ENCODE measurements at regions not wholly inside any gene's neighbourhood (a gene's known extent, or its start where the extent isn't known, plus 50 kb on each side); places are given as distances from the start of the nearest gene placed in this dataset.

DNA sequence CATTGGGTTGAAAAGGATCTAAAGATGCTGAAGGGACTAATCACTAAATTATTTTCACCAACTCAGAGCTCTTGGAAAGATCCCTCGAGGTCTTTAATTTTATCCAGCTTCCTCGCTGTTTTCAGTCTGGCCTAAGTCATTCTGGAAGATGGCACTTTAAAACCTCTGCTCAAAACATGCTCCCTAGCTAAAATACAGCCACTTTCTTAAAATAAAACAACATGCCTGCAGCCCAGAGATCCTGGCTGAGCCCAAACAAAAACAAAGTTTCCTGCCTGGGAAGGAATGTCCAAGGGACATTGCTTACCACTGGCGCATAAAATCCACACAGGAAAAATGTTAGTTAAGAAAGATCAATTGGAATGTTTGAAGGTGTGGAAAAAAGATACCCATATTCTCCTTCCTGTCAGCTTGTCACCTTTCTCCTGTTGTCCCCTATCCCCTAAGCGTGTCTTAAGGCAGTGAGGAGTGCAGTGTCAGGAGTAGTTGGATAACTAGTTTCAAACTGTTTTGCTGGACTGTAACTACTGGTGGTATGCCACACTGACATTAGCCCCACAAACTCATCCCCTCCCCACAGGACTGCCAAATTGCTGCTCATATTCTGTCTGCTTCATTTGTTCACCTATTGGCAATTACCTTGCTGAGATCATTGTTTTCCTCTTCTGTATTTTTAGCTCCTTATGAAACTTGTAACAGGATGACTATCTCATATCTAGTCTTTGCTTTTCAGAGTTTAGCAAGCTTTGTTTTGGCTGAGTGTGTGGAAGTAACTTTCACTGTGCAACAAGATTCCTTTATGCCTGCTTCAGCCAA is 108.3 kb upstream of the SESN3 start:
- no peak for DNase-seq

DNA sequence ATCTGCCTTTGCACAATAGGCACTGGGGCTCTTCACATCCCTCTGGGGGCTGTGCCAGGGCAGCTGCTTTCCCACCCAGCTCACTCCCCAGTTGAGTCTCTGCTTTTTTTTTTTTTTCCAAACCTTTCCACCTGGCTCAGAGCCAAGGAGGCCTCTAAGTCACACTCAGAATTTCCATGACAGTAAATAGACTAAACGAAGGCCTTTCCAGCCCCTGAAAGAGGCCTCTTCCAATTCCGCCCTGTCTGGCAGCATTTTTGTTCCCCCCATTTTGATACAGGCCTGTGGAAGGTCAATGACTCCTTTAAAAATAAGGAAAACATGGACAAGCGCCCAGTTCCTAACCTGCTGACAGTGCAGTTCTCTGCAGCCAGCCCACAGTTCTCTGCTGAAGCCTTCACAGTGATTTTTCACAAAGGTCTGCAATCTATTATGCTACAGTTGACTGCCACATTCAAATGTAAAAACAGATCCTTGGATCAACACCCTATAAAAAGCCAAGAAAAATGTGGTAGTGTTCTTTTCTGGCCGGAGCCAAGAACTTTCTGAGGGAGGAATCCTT is 107.5 kb upstream of the SESN3 start:
- DNase-seq: no peak

DNA sequence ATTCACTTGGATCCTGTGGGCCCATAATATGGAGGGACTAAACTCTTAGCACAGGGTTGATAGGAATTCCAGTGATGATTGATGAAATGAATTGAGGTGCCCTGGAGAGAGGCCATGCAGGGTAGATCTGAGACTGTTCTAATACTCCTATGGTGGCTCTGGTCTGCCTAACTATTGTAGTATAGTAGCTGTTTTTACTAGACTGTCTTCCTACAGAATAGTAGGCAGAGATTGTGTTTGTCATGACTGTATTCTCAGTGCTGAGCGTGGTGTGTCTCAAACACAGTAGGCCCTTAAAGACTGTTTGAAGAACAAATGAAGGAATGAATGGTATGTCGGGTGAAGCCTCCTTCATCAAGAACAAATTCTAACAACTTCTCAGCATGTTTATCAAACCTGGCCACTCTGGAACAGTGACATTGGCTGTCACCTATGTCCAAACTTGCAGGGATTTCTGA is 107.0 kb upstream of the SESN3 start:
- no peak for DNase-seq

DNA sequence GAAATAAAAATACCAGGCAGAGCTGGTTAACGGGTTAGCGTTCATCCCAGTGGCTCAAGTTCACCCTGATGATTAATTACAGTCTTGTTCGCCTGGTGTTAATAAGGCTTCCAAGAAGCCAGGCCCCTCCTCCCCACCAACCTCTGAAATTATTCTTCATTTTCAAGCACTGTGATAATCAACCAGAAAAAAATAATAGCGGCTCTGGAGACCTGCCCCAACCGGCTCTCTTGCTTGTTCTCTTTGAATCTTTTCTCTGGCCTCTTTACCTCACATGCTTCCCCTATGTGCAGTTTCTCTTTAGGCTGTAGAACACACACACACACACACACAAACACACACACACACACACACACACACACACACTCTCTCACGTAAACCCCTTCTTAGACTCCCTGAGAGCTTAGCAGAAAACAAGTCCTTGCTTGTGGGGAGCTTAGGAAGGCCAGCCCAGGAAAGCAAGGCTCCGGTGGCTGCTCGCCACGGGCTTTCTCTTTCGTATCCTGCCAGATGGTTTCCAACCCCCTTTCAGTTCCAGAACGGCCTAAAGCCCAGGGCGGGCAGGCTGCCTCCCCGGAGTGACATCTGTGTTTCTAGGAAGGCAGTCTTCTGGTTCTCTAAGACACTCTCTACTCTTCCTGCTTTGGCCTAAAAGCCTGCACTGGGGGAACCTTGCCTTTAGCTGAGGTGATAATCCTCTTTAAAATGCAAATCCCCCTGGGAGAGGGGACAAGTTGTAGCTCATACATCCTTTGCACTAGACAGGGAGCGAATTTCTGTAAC is 106.4 kb upstream of the SESN3 start:
- DNase-seq: peak; percentile 14

DNA sequence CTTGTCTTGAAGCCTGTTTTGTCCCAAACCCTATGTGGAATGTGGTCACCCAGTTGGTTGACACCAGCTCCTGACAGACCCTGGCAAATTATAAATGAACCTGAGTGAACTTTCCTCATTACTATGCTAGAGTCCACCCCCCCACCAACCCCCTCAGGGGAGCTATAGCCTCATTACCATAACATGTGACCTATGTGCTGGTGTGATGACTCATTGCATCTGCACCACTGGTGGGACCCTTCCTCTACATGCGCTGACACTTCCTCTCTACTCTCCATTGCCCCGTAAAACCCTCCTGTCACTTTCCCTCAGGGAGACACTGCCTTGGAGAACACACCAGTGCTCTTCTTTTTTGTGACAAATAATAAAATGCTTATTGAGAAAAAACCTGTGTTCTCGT is 105.0 kb upstream of the SESN3 start:
- DNase-seq: no peak

DNA sequence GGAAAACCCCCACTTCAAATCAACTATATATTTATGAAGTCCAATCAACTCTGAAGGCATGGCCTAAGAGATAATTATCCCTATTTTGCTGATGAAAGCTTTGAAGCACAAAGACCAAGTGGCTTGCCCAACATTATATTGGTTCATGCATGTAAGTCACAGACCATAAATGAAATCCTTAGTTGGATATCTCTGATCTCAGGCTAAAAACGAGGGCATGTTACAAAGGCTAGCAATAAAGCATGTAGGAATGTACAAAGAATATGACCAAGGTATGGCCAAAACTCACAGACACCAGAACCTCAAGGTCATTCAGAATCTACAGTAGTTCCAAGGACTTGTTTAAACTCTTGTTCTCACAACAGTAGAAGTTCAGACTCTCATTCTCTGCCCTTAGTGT is 100.2 kb upstream of the SESN3 start:
- no peak for DNase-seq

DNA sequence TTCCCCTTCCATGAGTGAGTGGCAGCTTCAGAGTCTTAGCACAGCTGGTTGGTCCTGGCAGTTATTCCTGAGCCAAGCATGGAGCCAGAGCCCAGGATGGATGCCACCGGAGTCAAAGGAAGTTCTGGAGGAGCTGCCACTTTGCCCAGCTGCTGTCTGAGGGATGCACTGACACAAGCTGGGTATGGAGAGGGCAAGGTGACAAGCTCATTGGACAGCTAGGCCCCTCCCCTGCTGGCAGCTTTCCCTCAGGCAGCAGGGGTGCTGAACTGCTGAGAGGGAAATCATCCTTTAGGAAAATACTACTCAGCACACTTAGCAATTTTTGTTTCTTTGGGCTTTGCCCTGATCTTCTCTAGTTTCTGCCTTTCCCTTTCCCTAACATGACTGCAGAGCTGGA is 99.3 kb upstream of the SESN3 start:
- no peak for DNase-seq

DNA sequence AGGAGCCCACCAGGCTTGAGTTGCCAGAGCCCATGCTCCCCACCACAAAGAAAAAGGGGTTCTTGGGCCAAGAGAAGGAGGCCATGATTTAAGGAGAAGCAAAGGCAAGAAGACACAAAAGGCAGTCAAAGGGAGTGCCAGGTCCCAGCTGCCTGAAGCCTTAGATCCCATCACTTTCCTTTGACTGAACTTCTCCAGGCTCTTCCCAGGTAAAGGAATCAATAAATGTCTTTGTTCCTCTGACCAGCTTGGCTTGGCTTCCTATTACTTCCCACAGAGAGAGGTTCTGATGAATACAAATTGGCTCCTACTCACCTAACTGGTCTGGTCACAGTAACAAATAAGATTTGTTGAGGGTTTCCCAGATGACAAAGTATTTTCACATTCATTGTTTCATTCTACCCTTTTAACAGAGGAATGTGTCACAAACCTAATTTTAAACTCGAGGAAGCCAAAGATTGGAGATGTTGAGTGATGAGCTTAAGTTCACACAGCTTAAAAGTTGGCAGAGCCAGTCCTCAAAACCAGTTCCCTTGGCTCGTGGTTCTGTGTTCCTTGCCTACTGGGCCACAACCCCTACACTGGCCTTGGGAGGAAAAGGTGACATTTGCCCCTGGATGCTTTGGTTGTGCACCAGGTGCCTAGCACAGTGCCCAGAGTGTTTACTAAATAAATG is 96.4 kb upstream of the SESN3 start:
- DNase-seq: no peak

DNA sequence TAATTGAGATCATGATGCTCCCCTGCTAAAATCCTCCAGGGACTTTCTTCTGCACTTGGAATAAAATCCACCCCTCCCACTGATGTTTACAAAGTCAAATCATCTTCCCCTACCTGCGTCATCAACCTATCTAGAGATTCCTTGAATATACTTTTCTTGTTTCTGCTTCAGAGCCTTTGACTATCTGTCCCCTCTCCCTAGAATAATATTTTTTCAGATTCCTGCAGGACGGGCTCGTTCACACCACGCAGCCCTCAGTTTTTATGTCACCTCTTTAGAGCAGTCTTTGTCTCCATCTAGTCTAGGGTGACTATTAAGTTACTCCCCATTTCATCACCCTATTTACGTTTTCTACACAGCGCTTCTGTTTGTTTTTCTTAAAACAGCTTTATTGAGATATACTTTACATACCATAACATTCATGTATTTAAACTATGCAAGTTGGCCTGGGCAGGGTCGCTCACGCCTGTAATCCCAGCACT is 94.8 kb upstream of the SESN3 start:
- DNase-seq: no peak

DNA sequence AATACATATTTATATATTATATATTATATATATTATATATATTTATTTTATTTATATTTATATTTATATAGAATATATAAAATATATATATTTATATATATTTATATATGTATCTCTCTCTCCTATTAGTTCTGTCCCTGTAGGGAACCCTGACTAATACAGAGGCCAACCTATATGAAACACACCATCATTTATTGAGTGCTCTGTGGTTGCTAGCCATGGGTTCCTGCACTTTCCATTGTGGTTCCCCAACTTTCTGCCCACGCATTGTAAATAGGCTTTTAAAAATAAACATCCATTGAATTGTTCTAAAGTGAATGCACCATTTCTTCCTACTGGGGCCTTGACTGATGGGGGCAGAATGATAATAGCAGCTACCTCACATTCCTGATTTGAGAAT is 93.8 kb upstream of the SESN3 start:
- no peak for DNase-seq

DNA sequence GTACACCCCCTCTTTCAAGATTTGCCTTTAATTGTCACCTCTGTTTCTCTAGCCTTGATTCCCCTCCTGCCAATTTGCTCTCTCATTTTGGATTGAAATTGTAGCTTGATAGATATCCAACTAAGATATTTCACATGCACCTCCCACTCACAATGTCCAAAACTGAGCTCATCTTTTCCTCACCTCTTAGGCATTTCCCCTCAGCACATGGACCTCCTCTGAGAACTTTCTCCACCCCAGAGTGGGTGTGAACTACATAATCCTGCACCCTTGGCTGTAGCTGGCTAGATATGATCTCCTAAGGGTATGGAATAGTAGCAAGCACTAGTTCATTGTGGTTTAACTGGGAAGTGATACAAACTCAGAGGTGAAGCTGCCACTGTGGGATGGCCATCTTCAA is 91.5 kb upstream of the SESN3 start:
- no peak for DNase-seq

DNA sequence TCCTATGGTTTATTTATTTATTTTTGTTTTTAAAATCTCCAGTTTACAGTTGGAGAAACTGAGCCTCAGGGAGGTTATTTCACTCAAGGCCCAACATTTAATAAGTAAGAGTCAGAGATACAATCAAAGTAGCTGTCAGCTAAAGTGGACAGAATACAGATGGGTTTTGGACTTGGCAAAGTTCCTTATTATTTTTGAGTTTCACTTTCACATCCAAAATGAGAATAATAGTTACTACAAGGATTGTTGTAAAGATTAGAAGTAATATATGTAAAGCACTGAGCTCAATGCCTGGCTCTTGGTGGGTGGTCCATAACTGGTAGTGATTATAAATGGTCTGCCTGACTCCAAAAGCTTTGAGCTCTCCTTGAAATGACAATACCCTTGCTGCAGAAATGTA is 87.5 kb upstream of the SESN3 start:
- no peak for DNase-seq

DNA sequence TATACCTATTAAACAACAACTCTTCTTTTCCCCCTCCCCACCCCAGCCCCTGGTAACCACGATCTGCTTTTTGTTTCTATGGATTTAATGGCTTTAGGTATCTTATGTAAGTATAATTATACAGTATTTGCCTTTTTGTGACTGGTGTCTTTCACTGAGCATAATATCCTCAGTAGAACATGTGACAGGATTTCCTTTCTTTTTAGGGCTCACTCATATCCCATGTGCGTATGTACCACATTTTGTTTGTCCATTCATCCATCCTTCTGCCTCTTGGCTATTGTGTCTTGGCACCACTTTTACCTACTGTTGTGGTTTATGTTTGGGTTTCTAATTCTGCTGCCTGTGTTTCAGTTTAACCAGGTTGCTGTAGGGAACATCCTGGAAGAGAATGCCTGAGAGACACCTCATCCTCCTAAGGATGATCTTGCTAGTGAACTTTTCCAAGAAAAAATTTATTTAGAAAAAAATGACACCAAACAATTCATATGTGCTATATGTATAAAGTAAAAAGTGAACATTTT is 77.6 kb upstream of the SESN3 start:
- DNase-seq: no peak

DNA sequence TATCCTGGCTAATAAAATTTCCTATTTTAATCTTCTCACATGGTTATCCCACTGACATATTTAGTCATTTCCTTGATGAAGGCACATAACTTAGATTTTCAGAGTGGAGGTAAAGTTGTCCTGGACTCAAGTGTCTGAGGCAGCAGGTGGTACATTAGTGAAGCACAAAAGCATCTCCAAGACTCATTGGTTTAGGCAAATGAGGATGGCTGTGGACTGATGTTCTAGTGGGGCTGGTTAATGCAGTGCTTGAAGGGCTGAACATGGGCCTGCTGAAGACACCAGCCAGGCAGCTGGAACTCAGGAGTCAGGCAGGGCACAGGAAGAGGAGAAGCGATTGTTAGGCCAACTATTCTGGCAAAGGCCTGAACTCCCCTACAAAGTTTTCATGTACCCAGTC is 76.3 kb upstream of the SESN3 start:
- no peak for DNase-seq

DNA sequence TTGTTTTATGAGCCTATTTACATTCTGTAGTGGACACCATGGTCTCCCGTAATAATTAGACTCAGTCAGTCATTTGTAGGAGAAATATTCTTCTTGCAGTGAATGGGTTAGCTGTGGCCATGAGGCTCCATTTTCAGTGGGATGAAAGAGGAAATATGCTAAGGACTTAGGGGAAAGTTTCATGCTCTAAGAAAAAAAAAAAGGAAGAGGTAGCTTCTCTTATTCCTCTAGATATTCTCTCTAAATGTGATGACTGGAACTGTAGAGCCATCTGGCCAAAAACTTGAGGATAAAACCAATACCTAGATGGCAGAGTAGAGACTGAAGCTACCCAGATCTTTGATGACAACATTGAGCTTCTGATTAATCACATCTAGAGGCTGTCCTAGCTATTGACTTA is 75.8 kb upstream of the SESN3 start:
- no peak for DNase-seq

DNA sequence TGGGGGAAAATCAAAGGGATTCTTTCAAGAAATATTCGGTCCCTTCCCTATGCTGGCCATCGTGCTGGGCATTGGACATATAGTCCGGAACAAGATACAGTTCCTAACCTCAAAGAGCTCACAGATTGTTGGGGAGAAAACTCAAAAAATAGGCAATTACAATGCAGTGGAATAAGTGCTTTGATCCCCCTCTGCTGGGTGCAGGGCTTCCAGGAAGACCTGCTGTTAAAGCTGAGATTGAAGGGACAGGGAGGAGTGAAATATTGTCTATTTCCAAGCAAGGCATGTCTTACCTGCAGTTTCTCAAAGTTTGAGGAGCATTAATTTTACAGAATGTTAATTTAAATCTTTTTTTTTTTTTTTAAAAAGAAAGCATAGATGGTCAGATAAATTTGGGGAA is 75.1 kb upstream of the SESN3 start:
- no peak for DNase-seq

DNA sequence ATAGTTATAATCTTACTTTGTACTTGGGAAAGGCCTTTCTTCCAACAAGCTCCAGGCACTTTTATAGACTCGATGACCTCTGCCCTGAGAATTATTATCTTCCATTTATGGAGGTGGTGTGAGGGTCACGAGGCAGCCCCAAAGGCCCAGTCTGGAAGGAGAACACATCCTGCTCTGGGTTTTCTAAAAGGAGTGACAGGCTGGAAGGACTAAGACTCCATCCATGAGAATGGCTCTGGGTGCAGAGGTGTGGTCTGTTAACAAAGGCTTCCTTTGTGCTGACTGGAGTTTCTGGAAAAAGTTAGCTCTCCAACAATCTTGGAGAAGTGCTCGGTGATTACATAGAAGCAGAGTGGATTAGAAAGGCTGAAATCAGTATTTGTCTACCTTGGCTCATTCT is 74.7 kb upstream of the SESN3 start:
- DNase-seq: no peak

DNA sequence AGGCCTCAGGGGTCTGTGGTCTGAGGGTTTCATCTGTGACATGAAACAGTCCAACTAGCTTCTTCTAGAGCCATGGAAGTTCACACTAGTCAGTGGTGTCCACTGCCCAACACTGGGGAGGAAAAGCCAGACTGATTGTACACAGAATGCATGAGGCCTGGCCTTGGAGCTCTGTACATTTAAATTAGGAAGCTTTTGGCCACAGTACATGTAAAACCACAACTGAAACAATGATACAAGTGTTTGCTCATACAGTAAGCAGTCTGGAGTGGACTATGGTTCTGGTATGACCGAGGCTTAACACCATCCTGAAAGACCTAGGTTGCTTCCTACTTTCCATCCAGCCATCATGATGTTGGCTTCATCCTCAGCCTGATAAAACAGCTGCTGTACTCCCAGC is 73.8 kb upstream of the SESN3 start:
- DNase-seq: no peak

DNA sequence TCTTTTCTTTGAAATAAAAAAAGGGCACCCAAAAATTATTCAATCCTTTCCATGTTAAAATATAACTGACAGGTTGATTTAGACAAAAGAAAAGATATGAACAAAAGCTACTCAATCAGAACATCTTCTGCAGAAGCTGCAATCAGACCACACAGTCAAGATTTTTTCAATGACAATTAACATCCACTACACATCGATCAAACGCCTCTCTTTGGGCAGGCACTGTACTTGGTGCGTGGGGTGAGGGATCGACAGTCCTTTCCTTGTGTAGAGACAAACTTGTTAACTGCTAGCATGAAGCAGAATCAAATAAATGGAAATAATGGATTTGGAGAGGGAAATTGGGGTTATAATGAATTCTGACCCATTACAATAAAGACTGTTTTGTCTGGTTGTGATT is 71.2 kb upstream of the SESN3 start:
- DNase-seq: no peak

DNA sequence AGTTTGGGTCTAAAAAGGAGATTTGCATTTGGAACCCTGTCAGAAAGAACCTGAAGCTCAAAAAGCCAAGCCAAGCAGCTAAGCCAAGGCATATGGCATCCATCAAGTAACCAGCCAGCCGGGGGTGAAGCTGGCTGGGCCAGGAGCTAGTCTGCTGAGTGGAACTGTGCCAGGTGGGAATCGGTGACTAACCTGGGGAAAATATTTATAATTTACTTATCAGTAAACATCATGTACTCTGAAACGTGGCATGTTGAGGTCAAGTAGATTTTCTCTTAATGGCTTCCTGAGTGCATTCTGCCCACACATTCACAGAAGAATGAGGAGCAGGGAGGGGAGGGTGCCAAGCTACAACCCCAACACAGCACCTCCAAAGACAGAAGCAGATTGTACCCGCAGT is 70.5 kb upstream of the SESN3 start:
- DNase-seq: no peak

DNA sequence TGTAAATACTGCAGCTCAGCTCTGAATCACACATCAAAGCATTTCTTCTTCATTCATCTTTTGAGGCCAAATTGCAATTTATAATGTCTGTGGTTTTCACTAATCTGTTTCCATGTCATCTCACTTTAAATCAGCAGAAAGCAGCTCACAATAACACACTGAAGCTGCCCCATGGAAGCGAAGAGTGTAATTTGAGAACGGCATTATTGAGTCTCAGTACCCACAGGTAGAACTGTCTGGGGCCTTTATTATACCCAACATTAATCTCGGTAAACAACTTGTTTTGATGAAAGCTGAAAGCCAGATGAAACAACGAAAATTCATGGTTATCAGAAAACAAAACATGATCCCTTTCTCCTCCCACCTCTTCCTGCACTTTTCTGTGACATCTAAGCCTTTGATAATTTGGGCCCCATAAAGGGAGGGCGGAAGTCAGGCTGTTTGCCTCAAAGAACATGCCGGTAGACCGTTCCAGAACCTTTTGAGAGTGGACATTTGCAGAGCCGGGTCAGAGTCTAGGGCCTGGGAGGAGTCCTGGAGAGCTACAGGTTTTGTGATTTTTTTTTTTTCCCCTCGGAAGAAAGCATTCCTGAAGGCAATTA is 68.2 kb upstream of the SESN3 start:
- DNase-seq: no peak

DNA sequence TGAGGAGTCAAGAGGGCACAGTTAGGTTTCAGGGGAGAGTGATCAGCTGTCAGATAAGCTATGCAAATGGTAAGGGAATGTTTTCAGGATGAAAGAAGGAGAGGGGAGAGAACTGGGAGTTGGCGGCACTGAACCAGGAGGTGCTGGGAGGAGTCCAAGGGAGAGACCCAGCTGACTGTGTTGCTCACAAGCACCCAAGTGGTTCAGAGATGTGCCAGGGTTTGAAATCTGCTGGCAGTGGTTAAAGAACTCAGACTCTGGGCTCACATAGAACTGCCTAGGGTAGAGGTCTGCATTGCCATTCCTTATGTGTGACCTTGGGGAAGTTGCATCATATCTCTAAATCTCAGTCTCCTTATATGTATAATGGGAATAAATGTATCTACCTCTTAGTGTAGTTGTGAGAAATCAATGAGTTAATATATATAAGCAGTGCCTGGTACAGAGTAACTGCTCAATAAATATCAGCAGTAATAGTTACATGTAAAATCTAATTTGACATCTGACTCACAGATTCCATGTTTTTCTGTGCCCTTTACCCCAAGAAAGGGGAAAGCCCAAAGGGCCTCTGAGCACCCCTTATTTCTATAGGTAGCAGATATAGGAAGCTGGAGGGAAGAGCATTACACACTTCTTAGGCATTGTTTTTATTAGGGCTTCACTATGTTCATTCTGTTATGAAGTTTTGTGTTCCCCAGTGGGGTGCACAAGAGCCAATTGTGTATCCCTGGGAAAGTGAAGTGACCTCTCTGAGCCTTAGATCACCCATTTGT is 66.9 kb upstream of the SESN3 start:
- DNase-seq: no peak

All from activated CD4-positive, alpha-beta T cell treated with anti-CD3 and anti-CD28 coated beads, Interleukin-2, amount 50 U/mL, for 1 hour (primary cell).